ENCODE measurements at regions not wholly inside any gene's neighbourhood (a gene's known extent, or its start where the extent isn't known, plus 50 kb on each side); places are given as distances from the start of the nearest gene placed in this dataset.
"Not testable (repeated sequence)": the region's sequence is repeated elsewhere in the genome, so short reads cannot be mapped to it uniquely, and the experiment has no call there.

DNA sequence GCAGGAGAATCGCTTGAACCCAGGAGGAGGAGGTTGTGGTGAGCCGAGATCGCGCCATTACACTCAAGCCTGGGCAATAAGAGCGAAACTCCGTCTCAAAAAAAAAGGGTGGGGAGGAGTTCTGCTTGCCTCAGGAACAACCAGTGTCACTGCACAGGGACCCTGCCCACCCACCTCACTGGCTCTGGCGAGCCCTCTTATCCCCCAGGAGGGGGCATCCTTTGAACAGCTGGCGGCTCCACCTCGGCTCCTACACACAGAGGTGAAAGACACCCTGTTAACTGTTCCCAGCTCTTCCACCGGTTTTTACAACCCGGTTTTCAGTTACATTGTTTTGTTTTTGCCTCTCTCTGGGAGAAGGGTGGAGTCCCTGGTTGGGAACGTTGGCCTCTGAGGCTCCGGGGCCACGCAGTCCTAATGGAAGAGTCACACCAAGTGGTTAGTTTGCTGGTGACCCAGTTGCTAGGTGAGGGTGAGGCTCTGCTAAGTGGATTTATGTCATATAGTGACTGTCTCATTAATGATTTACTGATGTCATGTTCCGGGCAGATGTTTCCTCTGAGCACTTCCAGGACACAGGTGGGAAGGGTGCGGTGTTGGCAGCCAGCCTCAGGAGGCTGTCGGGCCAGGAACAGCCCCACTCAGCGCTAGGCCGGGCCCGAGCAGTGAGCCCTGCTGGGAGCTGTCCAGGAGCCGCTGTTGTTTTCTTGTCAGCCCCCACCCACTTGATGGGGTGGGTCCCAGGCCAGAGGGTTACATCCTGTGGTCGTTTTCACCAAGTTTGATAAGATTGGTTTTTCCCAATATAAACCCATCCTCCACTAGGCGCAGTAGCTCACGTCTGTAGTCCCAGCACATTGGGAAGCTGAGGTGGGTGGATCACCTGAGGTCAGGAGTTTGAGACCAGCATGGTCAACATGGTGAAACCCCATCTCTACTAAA is 4474.3 kb upstream of the OR11H1 start:
- FAIRE-seq; DNase-seq (ENCODE audit: low spot score): not testable (repeated sequence)

DNA sequence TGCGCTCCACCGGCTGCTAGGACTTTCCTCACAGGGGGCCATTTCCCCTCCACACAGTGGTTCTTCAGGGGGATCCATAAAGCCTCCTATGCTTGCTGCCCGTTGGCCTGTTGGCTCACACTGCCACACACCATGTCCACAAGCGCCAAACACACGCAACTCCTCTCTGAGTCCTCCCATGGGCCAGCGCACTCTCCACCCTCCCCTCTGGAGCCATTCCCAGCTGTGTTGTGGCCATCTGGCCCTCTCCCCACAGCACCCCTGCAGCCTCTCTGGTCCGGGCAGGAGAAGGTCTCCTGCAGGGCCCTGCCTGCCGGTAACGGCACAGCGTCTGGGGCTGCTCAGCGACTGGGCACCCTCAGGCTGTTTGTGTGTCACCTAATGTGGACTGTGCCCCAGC is 4473.3 kb upstream of the OR11H1 start:
- not testable (repeated sequence) for FAIRE-seq; DNase-seq (ENCODE audit: low spot score)

DNA sequence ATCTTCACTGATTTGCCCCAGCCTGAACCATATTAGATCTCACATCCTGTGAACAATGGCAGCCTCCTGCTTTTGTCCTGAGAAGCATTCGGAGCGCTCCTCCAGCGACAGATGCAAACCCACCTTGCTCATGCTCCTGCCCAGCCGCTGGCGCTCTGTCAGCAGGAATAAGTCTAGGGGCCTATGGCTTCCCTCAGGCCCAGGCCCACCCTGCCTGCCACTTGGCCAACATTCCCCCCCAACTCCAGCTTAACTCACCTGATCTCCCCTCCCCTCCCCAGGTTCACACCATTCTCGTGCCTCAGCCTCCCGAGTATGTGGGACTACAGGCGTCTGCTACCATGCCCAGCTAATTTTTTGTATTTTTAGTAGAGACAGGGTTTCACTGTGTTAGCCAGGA is 4472.8 kb upstream of the OR11H1 start:
- not testable (repeated sequence) for FAIRE-seq; DNase-seq (ENCODE audit: low spot score)

DNA sequence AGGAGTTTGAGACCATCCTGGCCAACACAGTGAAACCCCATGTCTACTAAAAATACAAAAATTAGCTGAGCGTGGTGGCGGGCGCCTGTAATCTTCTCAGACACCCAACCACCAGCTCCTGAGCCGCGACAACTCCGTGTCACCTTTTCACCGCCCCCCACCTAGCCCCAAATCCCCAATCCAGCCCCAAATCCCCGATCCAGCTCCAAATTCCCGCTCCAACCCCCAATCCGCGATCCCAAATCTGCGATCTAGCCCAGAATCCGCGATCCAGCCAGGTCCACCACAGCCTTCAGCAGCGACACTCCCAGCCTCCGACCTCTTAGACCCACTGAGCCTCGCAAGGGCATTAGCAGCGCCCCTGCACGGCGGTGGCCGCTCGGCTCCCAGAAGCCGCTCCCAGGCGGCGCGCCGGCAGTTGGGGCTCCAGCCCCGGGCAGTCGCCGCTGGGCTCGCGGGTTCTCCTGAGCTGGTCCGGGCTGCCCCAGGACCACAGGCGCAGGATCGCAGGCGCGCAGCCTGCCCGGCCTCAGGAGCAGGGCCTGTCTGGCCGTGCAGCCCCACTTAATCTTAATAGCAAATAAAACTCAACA is 4469.9 kb upstream of the OR11H1 start:
- not testable (repeated sequence) for FAIRE-seq; DNase-seq (ENCODE audit: low spot score)

DNA sequence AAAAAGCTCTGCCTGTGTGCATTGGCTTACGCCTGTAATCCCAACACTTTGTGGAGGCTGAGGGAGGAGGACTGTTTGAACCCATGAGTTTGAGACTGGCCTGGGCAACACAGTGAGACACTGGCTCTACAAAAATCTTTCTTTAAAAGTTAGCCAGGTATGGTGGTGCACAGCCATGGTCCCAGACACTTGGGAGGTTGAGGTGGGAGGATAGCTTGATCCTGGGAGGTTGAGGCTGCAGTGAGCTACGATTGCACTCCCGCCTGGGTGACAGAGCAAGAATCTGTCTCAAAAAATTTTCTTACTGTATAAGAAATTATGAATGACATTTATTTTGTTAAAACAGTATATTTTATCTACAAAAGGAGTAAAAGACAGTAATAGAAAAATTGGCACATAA is 4468.9 kb upstream of the OR11H1 start:
- DNase-seq (ENCODE audit: low spot score); FAIRE-seq: not testable (repeated sequence)

DNA sequence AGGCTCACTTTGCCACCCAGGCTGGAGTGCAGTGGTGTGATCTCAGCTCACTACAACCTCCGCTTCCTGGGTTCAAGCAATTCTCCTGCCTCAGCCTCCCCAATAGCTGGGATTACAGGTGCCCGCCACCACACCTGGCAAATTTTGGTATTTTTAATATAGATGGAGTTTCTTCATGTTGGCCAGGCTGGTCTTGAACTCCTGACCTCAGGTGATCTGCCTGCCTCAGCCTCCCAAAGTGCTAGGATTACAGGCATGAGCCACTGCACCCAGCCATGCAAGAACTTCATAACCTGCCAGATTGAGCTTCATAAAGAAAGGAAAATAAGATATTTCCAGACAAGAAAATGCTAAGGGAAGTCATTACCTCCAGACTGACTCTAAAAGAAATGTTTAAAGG is 4467.2 kb upstream of the OR11H1 start:
- not testable (repeated sequence) for DNase-seq (ENCODE audit: low spot score); FAIRE-seq

DNA sequence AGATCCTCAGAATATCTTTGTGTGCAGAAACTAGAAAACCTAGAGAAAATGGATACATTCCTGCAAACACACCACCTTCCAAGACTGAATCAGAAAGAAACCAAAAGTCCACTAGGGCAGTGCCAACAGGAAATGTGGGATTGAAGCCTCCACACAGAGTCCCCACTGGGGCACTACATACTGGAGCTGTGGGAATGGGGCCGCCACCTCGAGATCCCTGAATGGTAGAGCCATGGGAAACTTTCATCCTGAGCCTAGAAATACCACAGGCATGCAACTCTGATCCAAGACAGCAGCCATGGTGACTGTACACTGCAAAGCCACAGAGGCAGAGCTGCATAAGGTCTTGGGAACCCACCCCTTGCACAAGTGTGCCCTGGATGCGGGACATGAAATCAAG is 4465.5 kb upstream of the OR11H1 start:
- not testable (repeated sequence) for DNase-seq (ENCODE audit: low spot score); FAIRE-seq

DNA sequence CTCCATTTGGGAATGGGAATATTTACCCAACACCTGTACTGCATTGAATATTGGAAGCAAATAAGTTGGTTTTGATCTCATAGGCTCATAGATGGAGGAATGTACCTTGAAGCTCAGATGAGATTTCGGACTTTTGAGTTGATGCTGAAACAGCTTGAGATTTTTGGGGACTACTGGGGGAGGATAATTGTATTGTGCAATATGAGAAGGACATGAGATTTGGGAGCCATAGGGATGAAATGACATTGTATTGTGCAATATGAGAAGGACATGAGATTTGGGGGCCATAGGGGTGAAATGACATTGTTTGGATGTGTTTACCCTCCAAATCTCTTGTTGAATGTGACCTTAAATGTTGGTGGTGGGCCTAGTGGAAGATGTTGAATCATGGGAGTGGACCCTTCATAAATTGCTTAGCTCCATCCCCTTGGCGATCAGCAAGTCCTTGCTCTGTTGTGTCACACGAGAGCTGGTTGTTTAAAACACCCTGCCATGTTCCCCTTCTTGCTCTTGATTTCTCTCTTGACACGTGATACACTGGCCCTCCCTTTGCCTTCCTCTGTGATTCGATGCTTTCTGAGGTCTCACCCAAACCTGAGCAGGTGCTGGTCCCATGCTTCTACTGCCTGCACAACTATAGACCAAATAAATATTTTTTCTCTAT is 4464.8 kb upstream of the OR11H1 start:
- DNase-seq (ENCODE audit: low spot score); FAIRE-seq: not testable (repeated sequence)

DNA sequence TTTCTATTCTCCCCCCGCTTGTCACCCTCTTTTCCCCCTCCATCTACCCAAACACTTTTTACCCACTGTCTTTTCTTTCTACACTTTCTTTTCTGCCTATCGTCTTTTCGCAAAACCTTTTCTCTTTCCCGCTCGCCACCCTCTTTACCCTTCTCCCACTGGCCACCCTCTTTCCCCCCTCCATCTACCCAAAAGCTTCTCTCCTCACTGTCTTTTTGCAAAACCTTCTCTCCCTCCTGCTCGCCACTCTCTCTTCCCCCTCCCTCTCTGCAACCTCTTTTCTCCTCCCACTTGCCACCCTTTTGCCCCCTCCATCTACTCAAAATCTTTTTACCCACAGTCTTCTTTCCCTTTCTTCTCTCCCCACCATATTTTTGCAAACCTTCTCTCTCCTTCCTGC is 4462.8 kb upstream of the OR11H1 start:
- DNase-seq (ENCODE audit: low spot score); FAIRE-seq: not testable (repeated sequence)

DNA sequence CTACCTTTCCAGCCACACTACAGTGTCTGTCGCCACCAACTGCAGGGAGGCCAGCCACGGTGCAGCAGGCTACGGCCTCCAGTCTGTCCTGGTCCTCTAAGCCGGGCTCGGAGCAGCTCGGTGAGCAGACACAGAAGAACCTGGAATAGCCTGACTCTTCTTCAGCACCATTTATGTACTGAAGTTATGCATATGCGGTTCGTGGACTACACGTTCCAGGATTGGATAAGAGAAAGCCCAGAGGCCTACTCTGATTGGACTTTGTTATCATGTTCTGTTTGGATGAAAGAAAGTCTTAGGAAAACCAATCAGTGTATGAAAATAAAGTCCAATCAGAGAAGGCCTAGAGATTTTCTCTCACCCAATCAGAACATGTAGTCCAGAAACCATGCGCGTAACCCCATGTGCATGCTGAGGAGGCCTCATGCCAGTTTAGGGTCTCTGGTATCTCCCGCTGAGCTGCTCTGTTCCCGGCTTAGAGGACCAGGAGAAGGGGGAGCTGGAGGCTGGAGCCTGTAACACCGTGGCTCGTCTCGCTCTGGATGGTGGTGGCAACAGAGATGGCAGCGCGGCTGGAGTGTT is 4462.0 kb upstream of the OR11H1 start:
- not testable (repeated sequence) for FAIRE-seq

DNA sequence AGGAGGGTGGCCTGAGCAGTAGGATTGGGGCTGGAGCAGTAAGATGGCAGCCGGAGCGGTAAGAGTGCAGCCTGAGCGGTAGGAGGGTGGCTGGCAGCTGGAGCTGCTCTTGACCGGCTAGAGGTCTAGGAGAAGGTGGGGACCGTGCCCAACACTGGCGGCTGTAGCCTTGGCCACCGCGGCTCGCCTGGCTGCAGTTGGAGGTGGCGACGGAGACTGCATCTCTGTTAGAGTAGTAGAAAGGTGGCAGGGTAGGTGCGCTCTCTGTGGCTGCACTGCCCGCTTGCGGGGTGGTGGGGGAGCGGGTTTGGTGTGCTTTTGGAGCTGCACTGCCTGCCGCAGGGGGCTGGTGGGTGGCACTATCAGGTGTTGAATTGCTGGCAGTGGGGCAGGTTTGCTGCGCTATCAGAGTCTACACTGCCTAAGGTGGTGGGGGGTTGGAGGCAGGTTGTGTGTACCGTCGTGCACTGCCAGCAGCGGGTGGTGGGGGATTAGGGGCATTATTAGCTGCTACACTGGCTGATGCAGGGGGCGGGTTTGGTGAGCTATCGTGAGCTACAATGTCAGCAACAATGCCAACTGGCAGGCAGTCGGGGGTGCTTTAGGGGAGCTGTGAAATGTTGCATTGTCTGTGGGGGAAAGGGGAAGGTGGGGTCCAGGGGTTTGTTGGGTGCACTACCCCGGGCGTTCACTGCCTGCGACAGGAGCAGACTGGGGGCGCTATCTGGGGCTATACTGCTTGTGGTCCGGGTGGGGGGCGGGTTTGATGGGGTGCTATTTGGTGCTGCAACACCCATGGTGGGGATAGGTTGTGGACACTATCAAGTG is 4461.3 kb upstream of the OR11H1 start:
- FAIRE-seq, result no peak
- no peak for DNase-seq (ENCODE audit: low spot score)

More for the DNA sequence above, 4462.0 kb upstream of the OR11H1 start:
- DNase-seq (ENCODE audit: low spot score), result not testable (repeated sequence)

DNA sequence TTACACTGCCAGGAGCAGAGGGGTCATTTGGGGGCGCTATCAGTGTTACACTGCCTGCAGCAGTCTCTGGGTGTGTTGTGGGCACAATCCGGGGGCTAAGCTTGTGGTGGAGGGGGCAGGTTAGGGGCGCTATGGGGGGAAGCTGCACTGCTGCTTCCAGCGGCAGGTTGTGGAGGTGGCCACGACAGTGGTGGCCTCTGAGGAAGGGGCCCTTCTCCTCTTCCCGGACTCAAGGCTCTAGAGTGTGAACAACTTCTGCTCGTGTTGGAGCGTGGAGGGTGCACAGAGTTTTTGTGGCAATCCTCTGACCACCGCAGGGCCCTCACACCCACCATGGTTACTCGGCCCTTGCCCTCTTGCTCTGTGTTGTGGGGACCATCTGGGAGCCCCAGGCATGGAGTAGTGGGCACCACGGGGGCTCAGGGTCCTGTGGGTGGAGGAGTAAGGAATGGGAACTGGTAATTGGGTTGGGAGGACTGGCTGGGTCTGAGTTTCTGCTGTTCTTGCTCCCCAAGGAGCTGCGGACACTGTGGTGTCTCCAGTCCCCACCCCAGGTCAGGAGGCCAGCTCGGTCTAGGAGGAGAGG is 4460.6 kb upstream of the OR11H1 start:
- FAIRE-seq, result not testable (repeated sequence)

DNA sequence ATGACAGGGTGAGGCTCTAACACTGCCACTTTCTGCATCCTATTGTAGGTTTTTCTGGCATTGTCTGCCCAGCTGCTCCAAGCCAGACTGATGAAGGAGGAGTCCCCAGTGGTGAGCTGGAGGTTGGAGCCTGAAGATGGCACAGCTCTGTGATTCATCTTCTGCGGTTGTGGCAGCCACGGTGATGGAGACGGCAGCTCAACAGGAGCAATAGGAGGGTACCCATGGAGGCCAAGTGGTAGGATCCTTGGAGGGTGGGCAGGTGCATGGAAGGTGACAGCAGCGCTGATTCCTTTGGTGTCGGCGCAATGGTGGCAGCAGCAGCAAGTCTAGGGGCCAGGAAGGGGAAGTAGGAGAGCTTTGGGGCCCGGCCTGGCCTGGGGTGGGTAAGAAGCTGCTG is 4460.1 kb upstream of the OR11H1 start:
- DNase-seq (ENCODE audit: low spot score); FAIRE-seq: not testable (repeated sequence)

More for the DNA sequence above, 4460.6 kb upstream of the OR11H1 start:
- not testable (repeated sequence) for DNase-seq (ENCODE audit: low spot score)

DNA sequence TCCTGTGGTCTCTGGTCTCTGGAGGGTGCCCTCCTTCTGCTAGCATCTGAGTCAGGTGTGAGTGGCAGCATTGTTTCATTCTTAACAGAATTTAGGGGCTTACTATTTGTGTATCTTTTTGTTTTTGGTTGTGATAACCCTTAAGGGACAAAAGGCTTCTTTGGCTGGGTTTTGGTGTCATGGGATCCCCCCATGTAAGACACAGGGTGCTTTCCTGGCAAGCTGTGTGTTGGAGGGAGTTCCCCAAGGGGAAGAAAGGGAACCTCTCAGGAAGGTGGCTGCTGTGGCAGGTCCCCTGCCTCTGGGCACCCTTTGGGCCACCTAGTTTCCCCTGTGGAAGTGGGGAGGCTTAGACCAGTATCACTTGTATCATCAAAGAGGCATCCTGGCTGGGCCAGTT is 4459.6 kb upstream of the OR11H1 start:
- DNase-seq (ENCODE audit: low spot score); FAIRE-seq: not testable (repeated sequence)

All from RCC 7860 (cell line).